CD4-positive, alpha-beta T cell treated with Interleukin-17A for 4 hours (primary cell): ENCODE measurements at regions not wholly inside any gene's neighbourhood (a gene's known extent, or its start where the extent isn't known, plus 50 kb on each side); places are given as distances from the start of the nearest gene placed in this dataset.

ENCODE experiments used
- DNase-seq: peaks from one replicate; pipeline ENCODE4 v3.0.0-alpha.2; 2020; ENCODE audit warnings: mixed read lengths

DNA sequence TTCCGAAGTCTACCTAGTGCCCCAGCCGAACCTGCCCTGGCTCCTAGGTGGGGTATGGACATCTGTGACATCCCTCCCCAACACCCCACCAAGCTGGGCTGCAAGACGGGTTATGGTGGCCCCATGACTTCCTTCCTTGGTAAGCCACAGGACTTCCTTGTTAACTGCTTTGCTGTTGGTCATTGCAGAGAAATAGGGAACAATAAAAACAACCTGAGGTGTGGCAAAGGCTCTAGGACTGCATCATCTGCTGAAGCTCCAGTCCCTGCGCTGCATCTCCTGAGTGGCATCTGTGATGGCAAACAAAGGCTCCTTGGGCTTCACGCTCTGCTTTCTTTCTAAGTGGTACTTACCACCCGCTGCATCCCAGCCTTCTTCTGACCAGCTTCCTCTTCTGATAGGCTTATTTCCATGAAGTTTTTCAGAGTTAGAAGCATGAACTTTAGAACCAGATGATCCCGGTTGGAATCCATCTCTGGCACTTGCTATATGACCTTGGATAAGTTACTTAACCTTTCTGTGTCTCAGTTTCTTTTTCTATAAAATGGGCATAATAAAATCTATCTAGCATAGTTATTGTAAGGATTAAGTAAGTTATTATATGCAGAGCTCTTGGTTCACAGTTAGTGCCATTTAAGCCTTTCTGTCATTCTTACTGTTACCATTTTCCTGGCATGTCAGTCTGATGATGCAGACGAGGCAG is 216.8 kb downstream of the RPS24 start:
- DNase-seq, result no peak

DNA sequence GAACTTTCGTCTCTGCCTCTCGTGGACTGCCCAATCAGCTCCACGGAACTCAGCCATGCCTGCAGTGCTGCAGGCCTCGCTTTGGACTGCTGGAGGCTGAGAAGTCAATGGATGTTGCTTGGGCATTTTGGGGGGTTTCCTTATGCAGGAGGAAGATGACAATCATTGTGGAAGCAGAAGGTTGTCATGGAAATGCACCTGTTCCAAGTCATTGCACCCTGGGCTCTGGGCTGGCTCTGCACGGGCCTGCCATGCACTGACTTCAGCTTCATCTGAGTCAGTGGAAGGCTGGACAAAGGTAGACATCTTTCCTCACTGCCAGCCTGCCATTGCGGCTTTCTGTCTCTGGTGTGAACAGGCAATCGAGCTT is 217.3 kb downstream of the RPS24 start:
- no peak for DNase-seq

DNA sequence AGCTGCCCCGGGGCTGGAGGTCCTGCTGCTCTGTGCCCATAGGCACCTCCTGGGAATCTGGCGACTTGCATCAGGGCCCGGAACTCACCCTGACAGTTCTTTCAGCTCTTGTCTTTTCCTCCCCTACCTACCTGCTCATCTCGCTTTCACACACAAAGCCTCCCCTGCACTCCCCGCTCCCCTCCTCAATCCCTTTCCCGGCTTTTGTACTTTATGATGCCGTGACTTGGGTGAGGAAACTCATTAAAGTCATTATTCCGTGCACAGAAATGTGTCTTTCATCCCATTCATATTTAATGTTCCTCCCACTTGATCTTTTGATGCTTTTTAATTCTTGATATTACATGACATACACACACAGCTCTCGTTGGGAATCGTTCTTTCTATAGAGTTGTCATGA is 218.6 kb downstream of the RPS24 start:
- no peak for DNase-seq

DNA sequence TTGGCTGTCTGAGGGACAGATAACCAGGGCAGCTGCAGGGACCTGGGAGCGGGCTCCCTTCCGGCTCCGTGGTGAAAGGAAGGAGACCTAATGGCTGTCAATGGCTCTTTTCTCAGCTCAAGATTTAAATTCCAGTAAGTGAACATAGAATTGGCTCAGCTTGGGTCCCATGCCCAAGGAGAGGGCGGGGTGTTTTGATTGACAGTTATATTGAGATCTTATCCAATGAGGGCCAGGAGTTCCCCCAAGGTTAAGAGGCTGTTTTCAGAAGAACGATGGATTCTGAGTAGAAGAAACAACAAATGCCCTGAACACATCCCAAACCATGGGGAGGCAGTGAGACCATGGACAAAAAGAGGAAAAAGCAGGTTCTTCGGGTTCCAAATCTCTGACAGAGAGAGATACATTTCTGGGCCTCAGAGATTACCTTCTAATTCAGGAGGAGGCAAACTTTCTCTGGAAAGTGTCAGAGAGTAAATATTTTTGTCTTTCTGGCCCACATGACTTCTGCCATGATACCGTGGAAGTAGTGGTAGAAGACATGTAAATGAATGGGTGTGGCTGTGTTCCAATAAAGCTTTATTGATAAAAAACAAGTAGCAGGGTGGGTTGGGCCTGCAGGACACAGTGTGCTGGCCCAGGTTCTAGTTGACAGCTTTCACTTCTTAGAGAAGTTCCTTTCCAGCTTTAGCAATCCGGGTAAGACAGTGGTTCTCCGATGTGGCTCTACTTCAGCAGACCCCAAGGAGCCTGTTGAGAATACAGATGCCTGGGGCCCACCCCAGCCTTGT is 219.6 kb downstream of the RPS24 start:
- no peak for DNase-seq

DNA sequence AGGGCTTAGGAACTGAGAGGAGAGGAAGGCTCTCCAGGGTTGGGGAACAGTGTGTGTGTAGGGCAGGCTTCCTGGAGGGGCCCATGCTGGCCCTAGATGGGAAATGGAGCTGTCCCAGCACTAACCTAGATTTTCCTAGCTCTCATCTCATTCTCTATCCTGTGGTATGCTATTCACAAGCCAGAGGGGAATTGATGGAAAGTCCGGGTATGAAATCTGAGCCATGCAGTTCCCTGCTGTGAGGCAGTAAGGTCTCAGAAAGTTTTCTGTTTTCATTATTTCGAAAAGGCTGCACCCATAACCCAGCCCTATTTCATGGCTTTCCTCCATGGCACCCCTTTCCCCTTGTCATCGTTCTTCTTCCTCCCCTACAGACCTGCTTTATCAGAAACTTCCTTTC is 220.3 kb downstream of the RPS24 start:
- DNase-seq, result no peak

DNA sequence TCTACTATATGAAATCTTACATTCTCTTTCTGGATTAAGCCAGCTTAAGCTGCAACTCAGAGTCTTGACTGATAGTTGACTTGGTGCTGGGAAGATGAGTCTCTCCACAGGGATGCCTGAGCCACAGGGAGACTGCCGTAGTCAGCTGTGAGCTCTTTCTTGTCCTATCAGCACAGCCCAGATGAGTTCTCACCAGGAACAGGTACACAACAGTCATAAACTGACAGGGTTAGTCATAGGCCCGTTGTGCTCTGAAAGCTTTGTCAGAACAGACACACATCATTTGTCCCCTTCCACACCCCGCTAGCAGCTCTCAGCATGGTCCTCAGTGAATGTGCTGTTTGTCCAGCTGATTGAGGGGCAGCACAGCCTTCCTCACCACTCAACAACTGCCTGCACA is 221.6 kb downstream of the RPS24 start:
- DNase-seq, result no peak

DNA sequence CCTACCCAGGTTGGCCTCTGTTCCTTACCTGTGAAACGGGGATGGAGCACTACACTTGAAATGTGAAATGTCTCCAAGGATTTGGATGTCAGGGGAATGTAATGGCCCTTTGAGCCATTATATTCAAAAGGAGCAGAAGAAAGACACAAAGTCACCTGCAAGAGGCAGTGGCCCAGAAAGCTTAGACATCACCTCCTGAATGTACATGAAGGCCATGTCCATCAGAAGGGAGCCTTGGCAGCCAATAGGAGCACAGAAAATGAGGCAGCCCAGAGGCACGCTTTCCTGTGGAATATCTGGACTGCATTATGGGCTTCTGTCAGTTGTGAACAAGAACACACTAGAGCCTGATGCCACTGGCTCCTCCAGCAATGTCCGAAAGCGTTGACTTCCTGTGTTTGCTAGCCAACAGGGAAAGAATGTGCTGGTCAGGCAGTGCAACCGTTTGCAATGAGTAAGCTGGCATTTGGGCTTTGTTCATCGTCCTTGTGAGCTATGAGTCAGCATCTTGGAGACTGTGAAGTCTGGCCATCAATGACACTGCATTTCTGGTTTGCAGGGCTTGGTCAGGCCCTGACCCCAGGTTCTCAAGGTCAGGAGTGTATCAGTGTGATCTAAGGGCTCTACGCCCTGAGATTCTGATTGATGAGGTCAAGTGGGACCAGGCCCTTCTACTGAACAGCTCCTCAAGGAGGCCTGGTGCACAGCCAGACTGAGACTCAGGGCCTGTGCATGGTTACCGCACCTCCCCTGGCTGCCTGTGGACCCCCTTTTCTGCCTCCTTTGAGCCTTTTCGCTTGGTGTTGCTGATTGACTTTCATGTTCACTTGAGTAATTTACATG is 222.4 kb downstream of the RPS24 start:
- no peak for DNase-seq

DNA sequence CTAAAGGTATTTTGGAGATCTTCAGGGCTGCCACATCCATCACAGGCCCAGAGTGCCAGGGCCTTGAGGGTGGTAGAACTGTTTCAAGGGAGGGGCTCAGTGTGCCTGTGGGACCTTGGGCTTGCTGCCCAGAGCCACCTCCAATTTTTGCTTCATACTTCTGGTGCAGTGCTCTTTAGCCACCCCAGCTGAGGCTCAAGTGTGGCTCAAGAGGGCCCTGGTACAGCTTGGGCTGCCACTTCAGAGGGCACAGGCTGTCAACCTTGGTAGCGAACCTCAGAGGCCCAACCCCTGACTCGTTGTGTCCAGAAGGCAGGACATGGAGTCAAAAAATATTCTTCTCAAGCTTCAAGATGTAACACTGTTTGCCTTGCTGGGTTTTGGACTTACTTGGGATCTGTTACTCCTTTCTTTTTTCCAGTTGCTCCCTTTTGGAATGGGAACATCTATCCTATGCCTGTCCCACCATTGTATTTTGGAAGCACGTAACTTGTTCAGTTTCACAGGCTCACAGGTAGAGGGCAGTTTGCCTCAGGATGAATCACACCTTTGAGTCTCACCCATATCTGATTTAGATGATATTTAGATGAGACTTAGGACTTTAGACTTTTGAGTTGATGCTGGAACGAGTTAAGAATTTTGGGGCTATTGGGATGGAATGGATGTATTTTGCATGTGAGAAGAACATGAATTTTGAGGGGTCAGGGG is 224.8 kb downstream of the RPS24 start:
- no peak for DNase-seq

DNA sequence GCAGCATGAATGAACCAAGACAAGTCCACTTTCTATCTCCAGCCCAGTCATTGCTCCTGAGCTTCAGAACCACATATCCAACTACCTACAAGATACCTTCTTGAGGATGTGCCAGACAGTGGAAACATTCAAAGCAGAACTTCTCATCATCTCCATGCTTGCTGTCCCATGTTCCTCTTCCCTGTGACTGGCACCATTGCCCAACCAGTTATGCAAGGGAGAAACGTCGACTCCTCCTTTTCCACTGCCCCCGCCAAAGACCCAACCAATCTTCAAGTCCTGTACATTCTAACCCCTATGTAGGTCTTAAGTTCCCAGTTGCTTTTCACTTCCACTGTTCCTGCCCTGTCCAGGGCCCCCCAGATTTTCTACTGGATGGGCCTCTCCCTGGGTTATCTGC is 225.7 kb downstream of the RPS24 start:
- DNase-seq, result no peak

DNA sequence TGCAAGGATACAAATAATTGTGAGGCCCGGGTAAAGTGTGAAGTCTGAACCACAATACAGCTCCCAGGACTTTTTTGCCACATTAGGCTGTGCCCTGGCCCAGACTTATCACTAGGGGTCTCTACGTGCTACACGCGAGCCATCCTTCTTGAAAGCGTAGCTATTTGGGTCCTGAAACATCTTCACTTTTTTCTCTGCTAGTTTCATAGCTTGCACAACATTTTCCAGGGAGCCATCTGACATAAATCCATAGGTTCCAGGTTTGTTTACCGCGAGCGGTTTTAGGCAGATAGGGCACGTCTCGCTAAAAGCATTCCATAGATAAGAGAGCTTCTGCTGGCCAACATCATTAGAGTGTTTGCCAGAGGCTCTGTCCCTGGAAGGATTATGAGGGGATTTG is 226.5 kb downstream of the RPS24 start:
- no peak for DNase-seq

DNA sequence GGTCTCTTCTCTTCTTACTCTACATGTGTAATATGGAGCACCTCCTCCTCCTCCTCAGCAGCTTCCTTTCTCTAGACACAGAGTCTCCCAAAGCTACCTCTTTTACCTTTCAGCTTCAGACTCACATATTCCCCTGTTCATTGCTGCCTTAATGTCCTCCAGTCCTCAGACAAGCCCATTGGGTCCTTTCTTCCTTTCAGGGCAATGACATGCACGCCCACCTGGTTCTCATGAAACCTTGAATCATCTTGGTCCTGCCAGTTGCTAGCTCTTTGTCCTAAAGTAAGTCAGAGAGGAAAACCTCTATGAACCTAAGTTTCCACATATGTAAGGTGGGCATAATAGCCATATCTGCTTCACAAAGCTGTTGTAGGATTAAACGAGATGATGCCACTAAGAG is 227.0 kb downstream of the RPS24 start:
- DNase-seq, result no peak

DNA sequence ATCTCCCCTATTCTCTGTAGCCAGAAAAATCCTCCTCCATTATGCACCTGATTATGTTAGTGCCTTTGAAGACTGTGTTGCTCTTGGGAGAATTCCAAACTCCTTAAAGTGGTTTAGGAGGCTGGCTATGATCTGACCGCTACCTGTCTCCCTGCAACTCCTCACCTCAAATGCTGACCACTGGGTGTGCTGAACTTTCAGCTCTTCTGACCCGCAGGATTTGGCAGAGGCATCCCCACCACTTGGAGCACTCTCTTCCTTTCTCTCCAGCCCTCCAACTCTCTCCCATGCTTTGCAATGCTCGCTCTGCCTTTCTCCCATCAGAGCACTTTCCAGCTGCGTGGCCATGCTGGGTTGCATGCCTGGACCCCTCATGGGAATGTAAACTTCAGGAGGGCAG is 227.6 kb downstream of the RPS24 start:
- no peak for DNase-seq

DNA sequence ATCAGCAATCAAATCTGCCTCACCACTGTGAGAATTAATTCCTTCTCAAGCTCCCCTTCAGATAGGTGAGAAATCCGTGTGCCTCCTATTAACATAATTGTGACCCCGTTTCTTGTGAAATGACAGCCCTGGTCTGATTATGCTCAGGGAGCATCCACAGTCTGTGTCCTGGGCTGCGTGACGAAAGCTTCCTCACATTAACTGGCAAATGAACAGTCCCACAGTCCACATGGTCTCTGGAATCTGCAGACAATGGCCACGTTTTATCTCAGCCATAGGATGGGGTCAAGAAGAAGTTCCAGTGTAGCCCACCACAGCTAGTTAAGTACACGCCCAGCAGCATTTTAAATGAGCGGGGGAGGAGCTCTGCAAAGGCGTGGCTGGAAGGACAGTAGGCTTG is 229.2 kb downstream of the RPS24 start:
- DNase-seq, result no peak

DNA sequence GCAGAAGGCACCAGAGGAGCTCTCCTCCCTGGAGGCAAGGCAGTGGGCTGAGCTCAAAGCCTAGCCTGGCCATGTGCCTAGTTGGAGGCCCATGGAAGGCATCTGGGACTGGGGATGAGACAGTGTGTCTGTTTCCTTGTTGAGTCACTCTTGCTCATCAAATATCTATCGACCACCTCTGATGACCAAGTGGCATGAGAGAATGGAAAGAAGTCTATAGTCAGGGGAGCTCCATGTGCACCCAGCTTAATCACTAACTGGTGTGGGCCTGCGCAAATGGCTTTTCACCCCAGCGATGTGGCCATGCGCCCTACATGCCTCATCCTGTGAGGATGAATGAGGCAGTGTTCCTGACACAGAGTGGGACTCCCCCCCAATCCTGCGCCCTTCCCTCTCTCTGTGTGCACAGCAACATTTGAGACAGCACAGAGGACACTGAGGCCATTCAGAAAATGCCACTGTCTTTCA is 229.9 kb downstream of the RPS24 start:
- no peak for DNase-seq

DNA sequence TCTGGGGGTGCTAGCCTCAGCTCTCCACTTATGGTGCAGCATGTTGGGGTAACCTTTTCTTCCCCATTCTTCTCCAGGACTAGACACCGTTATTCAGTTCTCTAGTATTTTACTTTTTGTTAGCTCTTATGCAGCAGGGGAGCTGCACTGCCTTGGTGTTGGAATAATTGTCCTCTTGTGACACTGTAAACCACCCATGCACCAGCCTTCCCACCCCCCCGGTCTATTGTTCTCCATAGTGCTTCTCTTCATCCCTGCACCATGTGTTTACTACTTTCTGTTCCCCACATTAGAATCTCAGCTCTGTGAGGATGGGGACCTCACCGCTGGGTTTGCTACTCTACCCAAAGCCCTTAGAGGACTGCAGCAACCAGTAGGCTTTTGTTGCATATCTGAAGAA is 230.7 kb downstream of the RPS24 start:
- no peak for DNase-seq

DNA sequence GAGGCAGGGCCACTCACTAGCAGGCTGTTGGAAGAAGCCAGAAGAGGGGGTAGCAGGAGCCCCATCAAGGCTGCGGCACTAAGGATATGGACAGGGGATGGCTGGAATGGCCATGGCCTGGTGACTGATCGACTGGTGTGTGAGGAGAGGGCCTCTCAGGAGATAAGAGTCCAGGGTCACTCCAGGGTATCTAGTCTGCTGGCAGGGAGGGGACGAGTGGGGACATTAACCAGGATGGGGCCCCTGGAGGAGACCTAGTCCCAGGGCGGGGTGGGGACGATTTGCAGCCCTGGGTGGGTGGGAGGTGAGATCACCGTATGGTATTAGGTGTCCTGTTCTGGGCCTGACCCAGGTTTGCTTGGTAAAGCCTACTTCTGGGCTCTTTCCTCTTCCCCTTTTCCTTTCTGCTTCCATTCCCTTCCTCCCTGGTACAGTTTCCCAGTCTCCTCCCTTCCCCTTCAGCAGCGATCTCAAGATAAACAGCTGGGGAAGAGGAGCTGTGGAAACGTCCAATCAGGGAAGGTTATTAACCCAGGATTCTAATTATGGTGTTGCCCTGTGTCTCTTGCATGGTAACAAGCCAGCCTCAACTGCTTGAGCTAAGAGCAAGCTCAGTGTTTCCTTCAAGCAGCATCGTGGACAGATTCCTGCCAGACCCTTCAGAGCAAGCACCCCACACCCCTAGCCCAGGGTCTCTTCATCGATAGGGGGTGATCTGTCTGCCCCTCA is 233.2 kb downstream of the RPS24 start:
- no peak for DNase-seq

DNA sequence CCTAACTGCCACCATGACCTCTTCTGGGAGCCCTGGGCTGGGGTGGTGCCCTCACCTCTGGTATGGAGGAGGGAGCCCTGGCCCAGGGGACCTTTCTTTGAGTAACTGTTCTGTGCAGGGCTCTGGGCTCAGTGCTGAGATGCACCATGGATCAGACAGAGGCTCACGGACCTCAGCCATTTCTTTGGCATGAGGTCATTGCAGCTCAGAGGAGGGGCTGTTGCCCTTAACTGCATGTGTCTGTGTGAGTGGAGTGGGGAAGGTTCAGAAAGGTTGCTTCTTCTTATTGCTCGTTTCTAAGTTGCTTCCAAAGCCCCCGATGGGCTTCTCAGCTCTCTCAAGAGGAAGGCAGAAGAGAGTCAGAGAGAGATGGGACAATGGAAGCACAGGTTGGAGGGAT is 233.9 kb downstream of the RPS24 start:
- DNase-seq, result no peak

DNA sequence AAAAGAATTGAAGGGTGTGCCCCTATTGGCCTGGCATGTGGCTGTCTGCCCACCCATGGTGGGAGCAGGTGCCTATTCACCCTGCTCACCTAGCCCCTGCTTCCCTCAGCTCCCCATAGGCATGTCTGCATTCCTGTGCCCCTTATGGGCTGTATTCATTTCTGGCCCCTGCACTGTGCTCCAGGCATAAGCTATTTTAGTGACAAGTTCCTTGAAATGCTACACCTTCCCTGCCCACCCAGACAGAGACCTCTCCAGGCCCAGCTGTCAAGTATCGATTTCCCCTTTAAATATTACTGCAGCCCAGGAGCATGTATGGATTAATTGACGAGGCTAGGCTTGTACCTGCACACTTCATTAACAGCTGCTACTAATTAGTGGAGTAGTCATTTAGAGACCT is 235.4 kb downstream of the RPS24 start:
- no peak for DNase-seq

DNA sequence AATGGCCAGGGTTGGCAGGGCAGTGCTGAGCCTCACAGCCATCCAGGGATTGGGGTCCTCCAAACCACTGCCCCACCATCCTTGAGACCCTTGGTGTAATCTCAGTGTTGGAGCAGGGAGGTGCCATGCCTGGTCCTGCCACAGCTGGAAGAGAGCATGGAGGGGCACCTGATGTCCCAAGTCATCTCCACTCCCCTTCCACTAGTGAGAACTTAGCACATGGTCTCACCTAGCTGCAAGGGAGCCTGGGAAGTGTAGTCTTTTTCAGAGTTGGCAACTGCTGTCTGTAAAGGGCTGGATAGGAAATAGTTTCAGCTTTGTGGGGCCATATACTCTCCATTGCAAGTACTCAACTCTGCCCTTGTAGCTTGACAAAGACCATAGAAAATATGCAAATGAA is 238.7 kb downstream of the RPS24 start:
- no peak for DNase-seq

DNA sequence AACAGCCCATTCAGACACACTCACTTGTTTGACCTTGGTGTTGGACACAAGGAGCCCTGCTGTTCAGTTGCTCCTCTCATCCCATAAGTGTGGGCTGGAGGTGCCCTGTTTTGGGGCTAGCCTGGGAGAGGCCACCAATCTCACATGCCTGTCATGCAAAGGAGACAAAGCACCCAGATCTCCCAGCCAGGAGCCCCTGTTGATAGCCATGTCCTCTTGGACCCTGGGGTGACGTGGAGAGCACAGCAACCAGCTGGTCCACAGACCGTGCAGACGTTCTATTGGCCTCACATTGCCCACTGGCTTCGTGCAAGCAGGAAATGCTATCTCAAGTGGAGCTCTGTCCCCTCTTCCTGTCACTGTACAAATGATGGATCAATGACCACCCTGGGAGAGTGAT is 240.8 kb downstream of the RPS24 start:
- DNase-seq, result no peak

DNA sequence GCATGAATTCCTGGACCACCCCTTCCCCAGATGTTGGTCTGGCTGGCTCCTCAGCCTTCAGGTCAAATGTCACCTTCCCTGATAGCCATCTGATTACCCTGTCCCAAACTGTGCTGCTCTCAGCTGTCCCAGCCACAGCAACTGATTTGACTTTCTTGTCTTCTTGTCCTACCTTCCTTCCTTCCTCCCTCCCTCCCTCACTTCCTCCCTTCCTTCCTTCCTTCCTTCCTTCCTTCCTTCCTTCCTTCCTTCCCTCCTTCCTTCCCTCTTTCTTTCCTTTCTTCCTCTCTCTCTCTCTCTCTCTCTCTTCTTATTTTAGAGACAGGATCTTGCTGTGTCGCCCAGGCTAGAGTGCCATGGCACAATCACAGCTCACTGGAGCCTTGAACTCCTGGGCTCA is 242.5 kb downstream of the RPS24 start:
- DNase-seq, result no peak

DNA sequence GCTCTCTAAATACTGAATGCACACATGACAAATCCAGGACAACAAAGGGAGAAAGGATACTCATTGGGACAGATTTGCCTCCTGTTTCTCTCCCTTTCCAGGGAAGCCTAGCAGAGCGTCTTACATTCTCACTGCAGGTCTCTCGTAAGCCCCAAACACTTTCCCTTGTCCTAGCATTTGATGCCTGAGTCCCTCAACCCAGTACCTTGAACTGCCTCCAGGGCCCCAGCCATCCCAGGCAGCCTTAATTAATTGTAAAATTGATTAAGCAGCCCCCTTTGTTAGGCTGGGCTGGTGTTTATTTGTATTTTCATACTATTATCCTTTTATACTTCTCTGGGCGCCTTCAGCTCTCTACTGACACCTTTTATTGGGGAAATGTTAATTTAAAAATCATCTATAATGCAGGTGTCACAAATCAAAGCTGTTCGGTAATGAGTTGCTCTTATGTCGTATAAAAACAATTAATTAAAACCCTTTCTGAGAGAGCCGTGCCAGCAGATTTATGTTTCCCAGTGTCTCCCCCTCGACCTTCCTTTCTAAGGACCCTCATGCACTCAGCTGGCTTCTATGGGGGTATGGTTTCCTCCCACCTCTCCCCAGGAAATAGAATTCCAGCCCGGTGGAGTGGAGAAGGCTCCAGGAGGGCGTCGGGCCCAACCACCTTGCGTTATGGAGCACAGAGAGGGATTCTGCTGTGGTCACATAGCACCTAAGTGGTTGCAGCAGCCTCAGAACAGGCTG is 243.8 kb downstream of the RPS24 start:
- no peak for DNase-seq
